ENCODE measurements at regions not wholly inside any gene's neighbourhood (a gene's known extent, or its start where the extent isn't known, plus 50 kb on each side); places are given as distances from the start of the nearest gene placed in this dataset.

GRCh38 chr4:31715302-31715701 is 995.1 kb downstream of the PCDH7 start:
- TF ChIP-seq CTCF (IDR thresholded peaks at IDR 0.05) (no peak), MAZ (IDR thresholded peaks at IDR 0.05; ENCODE audit: borderline replicate concordance, low read depth, low read length) (no peak), ZC3H11A (IDR thresholded peaks at IDR 0.05) (no peak), JUN (IDR thresholded peaks at IDR 0.05) (no peak), RFX5 (IDR thresholded peaks at IDR 0.05) (no peak), KDM1A (IDR thresholded peaks at IDR 0.05; ENCODE audit: low read depth) (no peak), JUNB (IDR thresholded peaks at IDR 0.05) (no peak), POLR2A (IDR thresholded peaks at IDR 0.05; ENCODE audit: low read length) (no peak)
